ENCODE measurements at regions not wholly inside any gene's neighbourhood (a gene's known extent, or its start where the extent isn't known, plus 50 kb on each side); places are given as distances from the start of the nearest gene placed in this dataset.

DNA sequence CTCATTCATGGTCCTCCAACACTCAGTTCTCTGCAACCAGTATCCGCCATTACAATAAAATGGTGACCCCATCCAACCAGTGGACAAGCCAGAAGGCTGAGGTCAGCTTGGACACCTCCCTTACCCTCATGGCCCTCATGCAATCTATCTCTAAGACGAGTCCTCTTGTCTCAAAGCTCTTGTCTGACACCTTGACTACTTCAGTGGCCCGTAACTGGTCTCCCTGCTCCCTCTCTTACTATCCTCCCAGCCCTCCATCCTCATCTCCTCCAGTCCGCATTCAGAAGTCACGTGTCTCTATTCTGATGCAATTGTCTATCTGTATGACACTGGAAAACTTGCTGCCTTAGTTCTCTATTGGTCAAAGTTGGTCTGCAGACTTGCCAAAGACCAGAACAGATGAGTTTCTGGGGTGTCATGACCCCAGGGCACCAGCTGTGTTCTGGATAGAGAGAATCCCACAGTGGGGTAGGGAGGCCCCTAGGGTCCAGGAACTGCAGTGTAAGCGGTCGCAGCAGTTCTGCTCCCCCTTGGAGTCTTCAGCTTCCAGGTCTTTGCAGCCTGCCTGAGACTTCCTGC lies 59.6 kb upstream of the RNF24 start:
- DNase-seq, result no peak
- Histone ChIP-seq H3K4me3 (no peak overlapping the region), H3K27me3 (no peaks in the 10 kb centered on the region), H3K9me3 (no peaks in the 10 kb centered on the region), H3K36me3 (no peaks in the 10 kb centered on the region)

DNA sequence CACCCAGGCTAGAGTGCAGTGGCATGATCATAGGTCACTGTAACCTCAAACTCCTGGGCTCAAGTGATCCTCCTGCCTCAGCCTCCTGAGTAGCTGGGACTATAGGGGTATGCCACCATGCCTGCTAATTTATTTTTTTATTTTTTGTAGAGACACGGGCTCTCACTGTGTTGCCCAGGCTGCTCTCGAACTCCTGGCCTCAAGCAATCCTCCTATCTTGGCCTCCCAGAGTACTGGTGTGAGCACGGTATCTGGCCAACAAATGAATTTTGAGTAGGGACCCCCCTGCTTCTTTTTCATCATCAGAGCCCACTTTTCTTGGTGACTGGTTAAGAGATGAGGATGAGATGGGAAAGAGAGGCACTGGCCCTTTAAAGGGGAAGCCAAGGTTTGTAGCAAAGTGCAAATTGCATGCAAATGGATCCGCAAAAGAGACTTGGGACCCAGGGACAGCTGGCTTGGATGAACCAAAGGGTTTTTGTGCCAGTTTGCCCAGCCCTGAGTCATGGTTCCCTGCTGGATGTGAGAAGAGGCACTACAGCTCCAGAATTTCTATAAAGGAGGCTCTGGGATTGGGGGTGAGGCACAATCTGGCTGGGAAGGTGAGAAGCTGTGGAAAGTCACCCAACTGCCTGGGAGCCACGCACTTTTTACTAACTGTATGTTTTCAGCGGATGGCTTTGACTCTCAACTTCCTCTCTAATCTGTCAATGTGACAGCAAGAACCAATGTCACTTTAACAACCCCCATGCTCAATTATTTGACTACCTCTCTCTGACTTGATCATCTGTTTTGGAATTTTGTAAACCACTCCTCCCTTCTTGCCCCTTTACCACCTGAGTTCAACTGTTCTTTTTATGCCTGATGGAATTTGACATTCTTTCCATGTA lies 58.7 kb upstream of the RNF24 start:
- peak; percentile 79 for DNase-seq
- Histone ChIP-seq H3K36me3 (no peaks in the 10 kb centered on the region), H3K9me3 (no peaks in the 10 kb centered on the region), H3K4me3 (no peak overlapping the region), H3K27me3 (no peaks in the 10 kb centered on the region)

DNA sequence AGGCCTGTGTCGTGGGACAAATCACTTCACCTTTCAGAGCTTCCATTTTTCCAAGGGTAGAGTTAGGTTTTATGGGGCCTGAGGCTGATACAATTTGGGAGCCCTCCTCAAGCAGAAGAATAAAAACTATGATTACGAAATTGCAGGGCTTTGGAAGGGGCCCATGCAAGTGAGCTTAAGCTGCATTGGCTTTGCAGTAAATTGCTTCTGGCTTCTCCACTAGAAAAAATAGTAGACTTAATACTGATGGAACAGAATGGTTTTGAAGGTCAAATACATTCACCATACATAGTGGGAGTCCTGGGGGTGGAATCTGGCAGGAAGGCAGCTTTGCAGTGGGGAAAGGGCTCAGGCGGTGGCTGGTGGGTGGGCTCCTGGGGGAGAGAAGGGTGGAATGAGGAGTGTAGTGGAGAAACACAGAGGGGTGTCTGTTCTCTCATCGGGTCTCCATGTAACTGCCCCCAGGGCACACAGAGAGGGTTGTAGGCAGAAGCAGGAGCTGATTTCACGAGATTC lies 55.9 kb upstream of the RNF24 start:
- no peaks in the 10 kb centered on the region for H3K9me3 ChIP-seq
- no peak overlapping the region for H3K4me3 ChIP-seq
- DNase-seq, result no peak
- no peaks in the 10 kb centered on the region for H3K36me3 ChIP-seq
- H3K27me3 ChIP-seq, result no peaks in the 10 kb centered on the region

DNA sequence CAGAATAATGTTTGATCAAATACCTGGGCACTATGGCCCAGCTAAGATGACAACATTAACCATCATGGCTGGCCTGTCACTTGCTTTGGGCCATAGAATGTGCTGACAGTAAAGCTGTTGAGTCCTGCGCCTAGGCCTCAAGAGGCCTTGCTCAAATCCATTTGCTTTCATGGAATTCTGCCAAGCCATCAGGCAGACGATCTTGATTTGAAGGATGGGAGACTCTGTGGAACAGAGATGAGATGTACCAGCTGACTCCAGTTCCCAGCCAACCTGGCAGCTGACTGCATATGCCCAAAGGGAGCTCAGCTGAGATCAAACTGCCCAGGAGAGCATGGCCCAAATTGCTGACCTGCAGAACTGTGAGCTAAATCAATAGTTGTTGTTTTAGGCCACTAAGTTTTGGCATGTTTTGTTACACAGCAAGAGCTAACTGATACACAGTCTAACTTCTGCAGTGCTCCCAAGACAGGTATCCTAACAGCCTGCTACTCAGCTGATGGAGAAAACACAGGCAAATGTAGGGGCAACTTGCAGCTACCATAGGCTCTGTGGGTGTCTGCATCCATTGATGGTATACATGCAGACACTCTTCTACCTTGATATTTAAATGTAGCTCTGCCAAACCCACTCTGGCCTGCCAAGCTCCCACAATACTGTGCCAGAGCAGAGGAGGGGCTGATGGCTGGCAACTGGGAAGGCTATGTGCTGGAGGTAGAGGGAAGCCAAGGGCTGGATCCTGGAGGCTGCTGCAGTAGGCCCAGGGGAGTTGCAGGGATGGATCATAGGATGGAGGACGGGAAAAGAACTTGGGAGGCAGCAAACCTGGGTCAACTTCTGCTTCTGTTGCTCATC lies 55.2 kb upstream of the RNF24 start:
- H3K27me3 ChIP-seq, result no peaks in the 10 kb centered on the region

DNA sequence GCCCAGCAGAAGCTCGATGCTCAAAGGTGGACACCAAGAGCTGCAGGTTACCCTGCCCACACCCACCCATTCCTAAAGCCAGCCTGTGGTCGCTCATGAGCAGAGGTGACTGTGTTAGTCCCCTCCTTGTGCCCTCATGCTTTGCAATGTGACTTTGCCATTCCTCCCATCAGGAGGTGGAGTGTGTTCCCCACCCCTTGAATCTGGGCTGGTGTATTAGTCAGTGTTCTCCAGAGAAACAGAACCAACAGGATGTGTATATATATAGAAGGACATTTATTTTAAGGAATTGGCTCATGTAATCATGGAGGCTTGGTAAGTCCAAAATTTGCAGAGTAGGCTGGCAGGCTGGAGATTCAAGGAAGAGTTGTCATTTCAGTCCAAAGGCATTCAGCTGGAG lies 54.4 kb upstream of the RNF24 start:
- Histone ChIP-seq H3K9me3 (no peaks in the 10 kb centered on the region), H3K27me3 (no peaks in the 10 kb centered on the region), H3K36me3 (no peaks in the 10 kb centered on the region), H3K4me3 (no peak overlapping the region)
- peak; percentile 41 for DNase-seq

More for the DNA sequence above, 55.2 kb upstream of the RNF24 start:
- Histone ChIP-seq H3K9me3 (no peaks in the 10 kb centered on the region), H3K4me3 (no peak overlapping the region), H3K36me3 (no peaks in the 10 kb centered on the region)
- DNase-seq, result no peak

DNA sequence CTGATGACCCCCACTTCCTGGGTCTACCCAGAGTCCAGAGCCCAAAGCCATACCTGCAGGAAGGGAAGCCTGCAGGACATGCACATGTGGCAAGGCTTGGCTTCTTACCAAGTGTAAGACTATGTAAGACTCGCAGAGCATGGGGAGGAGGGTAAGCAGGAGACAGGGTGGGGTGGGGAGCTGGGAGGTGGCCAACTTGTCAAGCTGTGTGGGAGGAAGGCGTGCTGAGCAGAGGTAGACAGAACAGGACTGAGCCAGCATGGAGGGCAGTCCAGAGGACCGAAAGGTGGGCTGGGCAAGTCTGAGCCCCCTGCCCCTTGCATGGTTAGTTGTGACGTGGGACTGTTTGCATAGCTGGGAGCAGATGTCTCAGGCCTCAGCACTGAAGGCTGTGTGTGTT lies 53.4 kb upstream of the RNF24 start:
- DNase-seq, result no peak
- Histone ChIP-seq H3K9me3 (no peaks in the 10 kb centered on the region), H3K36me3 (no peaks in the 10 kb centered on the region), H3K27me3 (no peaks in the 10 kb centered on the region), H3K4me3 (no peak overlapping the region)

DNA sequence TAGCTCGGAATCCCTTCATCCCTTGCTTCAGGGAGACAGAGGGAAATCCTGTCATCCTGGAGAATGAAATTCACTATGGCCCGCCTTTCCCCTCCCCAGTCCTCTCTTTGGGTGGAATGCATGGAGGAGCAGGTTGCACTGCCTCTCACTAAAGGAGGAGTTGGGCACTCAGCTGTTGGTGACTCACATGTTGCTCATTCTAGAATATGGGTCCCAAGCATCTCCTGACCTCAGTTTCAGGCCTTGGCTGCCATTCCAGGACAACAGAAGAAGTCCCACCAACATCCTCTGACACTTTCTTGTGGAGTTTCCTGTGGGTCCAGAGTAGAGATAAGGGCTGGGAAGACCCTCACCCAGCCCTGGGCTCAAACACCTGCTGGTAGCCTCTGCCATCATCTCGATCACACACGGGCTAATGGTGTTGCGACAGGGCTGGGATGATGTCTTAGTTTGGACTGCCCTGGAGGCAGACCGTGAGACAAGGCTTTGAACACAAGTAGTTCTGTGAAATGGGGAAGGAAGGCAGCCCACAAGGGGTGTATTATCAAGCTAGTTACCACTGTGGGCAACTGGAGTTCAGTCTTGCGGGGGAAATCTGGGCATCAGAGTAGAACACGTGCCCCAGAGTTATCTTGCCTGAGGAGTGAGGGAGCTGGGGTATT lies 52.4 kb upstream of the RNF24 start:
- no peaks in the 10 kb centered on the region for H3K9me3 ChIP-seq
- no peaks in the 10 kb centered on the region for H3K36me3 ChIP-seq
- no peaks in the 10 kb centered on the region for H3K27me3 ChIP-seq
- H3K4me3 ChIP-seq, result no peak overlapping the region
- DNase-seq, result peak; percentile 75

DNA sequence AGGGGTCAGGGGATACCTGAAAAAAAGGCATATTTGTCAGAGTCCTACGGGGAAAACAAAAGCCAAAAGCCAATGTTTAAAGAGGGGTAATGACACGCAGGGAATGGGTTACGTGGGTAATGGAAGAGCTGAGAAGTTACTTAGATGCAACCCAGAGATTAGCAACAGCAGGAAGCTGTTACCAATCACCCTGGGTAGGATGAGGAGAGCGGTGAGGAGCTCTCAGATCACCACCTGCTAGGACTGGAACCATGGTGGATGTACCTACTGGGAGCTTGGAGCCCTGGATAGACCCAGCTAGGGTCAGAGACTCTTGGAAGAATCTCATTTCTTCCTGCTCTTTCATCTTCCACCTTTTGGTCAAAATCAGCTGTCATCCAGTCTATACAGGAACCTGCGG lies 51.2 kb upstream of the RNF24 start:
- Histone ChIP-seq H3K27me3 (no peaks in the 10 kb centered on the region), H3K4me3 (no peak overlapping the region), H3K36me3 (no peaks in the 10 kb centered on the region), H3K9me3 (no peaks in the 10 kb centered on the region)
- no peak for DNase-seq

DNA sequence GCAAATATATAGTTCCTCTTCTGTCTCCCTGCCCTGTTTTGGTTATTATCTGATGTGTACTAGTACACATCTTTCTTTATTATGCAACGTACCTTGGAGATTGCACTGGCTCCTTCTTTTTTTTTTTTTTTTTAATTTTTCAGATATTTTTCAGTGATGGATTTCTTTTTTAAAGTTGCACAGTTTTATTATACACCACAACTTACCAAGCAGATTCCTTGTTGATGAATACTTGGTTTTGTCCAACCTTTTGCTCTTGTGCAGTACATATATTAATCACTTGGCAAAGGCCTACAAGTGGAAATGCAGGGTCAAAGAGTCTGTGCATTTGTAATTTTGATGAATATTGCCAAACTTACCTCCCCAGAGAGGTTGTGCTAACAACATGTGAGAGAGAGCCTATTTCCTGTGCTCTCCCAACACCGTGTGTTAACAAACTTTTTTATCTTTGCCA lies 50.1 kb upstream of the RNF24 start:
- H3K27me3 ChIP-seq, result no peaks in the 10 kb centered on the region
- DNase-seq, result no peak
- H3K9me3 ChIP-seq, result no peaks in the 10 kb centered on the region
- no peak overlapping the region for H3K4me3 ChIP-seq
- H3K36me3 ChIP-seq, result no peaks in the 10 kb centered on the region
